Activated naive CD4-positive, alpha-beta T cell (primary cell): ENCODE measurements at regions not wholly inside any gene's neighbourhood (a gene's known extent, or its start where the extent isn't known, plus 50 kb on each side); places are given as distances from the start of the nearest gene placed in this dataset.
"Not testable (repeated sequence)": the region's sequence is repeated elsewhere in the genome, so short reads cannot be mapped to it uniquely, and the experiment has no call there.

Experiments
- DNase-seq, 4 experiments: peaks; one replicate each; lab custom pipeline; 2025; lab: John Stamatoyannopoulos, UW

DNA sequence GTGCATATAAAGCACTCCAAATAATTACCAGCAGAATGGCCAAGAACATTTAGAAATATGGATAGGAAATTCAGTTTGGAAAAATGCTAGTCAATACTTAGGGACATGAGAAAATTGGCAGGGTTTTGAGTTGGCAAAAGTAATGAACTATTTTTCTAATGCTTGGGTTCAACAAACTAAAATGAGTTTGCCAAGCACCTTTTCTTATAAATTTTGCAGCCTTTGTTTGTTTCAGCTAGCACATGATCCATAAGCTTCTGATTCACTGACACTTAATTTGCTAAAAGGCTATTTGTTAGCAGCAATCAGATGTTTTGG lies 324.8 kb downstream of the QKI start:
- no peak for DNase-seq

DNA sequence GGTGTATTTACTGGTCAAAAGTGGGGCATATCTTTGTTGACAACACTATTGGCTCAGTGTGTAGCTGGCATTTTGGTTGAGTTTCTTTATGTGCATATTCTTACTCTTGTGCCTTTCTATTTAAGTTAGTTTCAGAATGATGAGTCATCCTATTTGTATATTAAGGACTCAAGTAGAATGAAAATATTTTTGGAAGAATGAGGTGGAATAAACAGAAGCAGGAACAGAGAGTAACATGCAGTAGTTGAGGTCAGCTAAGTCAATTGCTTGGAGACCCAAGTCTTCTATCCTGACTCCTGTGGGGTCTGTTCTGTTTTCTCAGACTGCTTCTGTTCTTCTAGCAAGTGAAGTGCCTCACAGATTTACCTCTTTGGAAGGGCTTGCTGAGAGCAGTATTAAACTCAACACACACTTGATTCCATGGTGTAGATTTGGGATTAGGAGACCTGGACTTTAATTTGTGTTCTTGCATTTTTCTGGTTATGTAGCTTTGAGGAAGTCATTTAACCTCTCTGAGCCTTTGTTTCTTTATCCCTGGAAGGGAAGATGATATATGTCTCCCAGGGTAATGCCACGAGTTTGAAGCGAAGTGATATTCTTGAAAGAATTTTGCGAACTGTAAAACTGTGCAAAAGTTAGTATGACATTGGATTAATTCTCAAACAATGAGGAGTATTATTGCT lies 324.3 kb downstream of the QKI start:
- DNase-seq = no peak

DNA sequence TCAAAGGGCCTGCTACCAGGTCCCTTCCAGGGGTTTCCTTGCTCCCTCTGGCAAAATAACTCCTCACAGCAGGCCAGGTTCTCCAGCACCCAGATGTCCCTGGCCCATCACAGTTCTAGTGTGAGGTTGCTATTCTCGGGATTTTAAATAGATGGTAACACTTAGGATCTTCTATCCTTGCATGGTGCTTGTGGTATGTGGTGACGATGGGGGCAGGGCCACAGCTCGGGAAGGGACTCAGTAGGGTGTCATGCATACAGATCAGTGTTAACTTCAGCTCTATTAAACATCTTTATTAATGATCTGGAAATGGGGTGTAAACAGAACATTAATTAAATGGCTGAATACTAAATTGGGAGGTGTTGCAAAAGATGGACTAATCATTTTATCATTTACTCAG lies 323.8 kb downstream of the QKI start:
- DNase-seq = no peak

DNA sequence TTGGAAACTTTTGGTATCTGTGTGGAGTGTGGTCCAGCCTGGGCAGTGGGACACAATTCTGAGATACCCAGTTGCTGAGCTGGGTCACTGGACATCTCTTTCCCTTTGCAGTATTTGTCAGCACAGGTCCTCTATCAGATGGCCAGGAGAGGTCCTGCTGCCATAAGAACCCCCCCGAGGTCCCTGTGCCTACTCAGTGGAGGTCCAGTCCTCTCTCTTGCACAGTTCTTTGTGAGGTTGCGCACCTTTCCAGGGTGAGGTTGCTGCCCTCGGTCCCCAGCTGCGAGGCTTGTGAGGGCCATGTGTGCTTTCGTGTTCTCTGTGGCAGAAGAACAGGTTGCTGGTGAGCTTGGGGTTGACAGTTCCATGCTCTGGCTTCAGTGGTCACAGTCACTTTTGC lies 320.6 kb downstream of the QKI start:
- DNase-seq = no peak

DNA sequence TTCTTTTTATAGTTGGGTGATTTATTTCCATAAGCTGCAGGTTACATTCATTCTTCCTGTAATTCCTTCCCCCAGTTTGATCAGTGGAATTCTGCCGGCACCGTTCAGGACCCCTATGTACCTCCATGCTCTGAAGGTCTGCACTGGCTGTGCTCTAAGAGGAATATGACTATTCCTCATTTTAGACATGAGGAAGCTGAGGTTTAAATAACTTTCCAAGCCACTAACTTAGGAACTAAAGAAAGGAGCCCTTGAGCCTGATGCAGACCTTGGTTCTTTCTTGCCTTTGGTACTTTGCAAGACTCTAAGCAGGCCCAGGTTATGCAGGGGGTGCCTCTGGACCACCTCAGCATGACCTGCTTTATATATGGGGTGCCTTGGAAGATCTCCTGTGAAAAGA lies 318.5 kb downstream of the QKI start:
- DNase-seq = no peak

DNA sequence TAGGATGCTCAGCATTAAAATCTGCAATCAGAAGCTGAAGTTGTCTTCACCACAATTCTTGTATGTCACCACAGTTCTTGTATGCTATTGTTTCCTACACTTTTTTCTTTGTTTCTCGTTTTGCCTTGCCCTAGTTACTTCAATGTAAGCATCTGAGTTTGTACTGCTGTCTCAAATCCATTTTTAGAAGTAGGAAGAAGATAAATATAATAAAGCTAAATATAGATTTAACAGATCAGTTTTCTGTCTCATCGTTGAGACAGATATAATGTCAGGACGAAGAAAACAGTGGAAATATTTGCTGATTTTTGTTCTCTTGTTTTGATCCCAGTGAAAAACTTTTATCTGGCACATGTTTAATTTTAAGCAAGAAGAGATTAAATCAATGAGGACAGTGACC lies 318.0 kb downstream of the QKI start:
- DNase-seq = no peak

DNA sequence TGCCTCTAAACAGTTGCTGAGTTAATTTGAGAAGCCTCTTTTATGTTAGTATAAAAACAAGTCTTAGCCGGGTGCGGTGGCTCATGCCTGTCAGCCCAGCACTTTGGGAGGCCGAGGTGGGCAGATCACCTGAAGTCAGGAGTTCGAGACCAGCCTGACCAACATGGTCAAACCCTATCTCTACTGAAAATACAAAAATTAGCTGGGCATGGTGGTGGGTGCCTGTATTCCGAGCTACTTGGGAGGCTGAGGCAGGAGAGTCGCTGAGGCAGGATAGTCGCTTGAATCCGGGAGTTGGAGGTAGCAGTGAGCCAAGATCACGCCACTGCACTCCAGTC lies 317.5 kb downstream of the QKI start:
- not testable (repeated sequence) for DNase-seq

DNA sequence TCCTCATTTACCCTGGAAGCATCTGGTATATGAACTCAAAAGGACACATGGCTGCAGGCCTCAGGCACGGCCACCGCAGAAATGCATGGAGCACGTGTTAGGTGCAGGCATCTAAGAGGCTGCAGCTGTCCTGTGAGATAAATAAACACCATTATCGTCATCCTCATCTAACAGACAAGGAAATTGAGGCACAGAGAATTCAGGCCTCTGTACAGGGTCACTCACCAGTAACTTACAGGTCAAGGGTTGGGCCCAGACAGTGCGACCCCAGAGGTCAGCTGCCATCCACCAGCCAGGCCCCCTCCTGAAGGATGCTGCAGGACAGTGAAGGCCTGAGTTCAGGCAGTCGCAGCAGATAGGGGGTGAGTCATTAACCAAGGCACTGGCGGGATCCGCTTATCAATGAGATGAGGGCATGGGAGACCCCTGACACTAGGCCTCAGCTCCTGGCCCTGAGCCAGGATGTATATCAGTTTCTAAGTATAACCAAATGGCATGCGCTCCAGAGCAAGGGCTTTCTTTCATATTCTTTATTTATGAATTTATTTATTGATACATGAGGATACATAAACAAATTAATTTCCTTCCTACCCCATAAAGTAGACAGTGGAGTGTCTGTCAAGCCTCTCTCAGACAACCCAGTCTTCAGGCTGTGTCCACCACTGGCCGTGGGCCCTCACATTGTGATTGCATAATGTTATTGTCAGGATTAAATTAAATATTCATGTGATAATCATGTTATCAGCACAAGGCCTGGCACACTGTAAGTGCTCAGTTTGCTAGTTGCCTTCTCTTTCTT lies 316.9 kb downstream of the QKI start:
- no peak for DNase-seq

DNA sequence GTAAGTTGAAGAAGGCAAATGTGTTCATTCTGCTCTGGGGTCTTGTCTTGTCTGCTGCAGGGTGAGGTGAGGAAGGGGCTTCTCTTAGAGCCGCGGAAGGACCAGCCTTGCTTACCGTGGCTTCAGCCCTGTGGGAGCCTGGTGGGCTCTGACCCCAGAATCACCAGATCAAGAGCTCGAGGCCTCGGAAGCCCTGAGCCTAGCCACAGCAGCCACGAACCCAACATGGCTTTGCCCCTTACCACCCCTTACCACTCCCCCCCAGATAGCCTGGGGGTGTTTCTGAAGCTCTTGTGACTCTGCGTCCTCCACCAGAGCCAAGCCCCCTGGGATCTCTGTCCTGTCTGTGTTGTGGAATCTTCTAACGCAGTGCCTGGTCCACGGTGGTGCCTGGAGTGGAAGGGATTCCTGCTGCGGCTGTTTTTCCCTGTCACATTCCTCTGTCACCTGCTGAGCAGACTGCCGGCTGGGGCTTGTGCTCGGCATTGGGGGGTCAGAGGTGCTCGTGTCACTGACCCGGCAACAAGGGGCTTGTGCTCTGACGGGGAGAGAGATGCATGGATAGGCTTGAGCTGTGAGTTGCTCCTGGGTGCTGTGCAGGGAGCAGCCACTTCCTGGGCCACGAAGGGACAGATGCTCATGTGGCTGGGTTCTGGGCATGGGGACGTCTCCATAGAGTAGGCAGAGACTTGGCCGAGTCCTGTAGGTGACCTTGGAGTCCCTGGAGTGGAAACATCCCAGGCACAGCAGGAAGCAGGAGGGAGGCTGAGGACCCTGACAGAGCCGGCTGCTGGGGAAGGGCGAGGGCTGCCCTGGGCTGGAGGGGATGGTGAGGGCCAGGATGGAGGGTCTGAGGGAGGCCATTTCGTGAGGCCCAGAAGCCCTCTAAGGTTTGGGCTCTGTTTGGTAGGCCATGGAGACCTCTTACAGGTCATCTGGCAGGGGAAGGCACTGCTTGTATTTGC lies 316.0 kb downstream of the QKI start:
- DNase-seq = no peak

DNA sequence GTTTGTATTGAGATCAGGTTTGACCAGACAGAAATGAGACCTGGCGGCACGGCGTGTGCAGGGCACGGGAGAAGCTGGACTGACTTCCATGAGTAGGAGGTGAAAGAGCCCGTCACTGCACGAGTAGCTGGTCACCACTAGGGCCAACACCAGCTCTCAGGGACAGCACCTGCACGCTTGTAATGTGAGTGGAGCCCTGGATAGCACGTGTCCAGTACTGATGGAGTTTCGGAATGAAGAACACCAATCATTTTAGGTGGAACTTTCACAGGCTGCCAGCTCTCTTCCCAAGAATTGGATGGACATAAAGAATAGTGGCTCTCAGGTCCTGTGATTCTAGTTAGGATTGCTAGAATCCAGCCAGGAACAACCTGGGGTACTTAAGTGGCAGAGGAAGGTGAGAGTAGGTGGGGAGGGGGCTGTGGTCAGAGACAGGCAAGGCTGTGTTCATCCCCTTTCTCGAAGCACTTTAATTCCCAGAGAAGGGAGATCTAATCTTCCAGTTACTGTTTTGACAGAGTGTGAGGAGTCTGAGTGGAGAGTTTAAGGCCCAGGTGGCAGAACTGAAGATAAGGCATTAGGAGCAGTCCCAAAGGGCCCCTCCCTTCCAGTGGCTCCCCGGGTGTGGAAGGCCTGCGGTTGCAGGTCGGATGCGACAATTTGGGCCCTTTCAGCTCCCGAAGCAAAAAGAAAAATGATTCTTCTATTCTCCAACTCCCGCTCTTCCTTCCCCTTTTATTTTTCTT lies 314.8 kb downstream of the QKI start:
- DNase-seq = no peak

DNA sequence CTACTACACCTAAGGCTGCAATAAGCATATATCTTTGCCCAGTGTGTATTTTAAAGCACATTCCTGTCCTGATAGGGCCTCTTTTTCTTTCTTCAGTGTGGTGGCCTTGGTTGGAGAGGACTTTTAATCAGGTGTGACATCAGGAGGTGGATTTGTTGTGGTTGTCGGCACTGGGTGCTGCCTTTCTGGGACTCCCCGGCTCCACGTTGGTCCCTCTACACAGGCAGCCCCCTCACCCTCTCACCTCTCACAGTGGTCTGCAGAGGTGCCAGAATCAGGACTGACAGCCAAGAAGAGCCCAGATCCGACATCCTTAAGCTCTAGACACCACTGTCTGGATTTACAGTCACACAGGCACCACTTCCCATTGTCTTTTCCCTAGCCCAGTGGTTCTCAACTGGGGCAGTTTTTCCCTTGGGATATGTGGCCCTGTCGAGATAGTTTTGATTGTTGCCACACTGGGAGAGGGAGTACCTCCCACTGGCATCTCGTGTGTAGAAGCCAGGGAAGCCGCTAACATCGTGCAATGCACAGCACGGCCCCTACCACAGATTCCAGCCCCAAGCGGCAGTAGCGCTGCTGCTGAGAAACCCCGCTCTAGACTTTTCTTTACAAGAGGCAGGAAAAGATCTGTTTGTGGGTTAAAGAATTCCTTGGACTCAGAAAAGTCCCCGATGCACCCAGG lies 314.1 kb downstream of the QKI start:
- no peak for DNase-seq

DNA sequence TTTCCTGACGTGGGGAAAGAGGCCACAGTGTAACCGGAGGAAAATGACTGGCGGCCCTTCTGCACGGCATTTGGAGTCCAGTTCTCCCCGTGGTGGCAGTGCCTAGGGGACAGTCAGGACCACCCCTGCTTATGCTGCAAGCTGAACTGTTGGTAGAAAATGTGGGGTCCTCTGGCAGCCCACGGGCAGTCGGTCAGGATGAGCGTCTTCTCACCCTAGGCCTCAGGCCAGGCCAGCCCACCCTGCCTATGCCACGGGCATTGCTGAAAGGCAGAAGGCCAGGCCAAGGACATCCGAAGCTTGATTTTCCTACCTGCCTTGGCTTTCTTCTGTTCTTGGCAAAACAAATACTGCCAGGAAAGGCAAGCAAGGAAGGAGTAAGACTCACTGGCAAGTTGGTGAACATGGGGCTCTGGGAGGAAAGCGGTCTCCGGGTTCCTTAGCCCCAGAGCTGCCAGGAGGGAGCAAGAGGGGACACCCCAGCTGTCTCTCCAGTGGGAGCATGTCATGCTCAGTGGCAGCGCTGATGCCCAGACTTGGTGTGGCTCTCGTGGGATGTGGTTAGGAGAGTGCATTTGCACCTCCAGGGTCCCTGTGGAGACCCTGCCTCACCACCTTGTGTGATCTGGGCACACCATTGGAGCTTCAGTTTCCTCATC lies 311.6 kb downstream of the QKI start:
- DNase-seq = no peak

DNA sequence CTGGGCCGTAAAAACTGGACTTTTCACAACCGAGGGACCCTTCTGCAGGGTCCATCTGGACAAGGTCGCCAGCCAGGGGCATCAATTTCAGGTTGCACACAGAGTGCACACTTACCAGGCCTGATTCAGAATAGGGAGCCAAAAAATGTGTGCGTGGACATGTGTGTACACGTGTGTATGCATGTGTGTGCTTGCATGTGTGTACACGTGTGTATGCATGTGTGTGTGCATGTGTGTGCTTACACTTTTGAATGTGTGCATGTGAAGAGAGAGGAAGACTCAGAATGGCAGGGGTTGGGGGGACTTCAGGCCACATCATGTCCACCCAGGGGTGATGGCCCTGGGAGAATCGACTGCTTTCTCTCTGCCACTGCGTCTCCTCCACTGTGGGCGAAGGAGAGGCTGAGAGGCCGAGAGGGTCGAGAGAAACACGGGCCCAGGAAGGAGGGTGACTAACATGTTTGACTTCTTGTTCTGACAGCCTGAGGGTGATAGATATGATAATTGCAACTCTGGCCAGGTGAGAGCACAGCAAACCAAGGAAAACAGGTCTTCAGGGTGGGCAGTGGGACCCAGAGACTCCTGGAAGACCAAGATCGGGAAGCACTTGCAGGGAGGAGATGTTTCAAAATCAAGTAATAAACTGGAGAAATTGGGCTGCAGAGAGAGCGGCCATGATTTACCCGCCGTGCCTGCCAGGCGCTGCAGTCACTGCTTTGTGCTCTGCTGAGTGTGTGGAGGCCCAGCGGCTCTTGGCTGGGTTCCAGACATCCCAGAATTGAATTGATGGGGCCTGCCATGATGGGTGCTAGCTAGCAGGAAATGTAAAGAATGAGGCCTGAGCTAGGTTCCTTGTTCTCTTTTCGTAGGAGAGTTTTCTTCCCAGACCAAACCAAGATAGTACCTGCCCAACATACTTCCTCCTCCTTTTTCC lies 310.8 kb downstream of the QKI start:
- DNase-seq = no peak

DNA sequence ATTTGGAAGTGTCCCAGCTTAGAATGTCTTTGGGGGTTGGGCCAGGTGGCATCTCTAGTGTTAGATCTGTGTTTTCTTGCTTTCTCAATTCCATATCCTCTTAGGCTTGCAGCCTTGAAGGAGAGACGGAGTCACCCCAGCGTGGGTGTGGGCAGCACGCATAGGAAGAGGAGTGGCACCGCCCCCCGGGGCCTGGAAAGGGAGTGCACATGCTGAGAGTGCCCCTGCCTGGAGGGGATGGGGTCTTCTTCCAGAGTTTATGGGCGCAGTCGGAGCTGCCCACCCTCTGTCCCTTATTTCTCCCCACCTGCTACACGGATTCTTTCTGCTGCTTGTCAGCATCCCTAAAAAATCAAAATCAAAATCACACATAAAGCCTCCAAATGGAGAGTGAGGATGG lies 309.7 kb downstream of the QKI start:
- DNase-seq = no peak

DNA sequence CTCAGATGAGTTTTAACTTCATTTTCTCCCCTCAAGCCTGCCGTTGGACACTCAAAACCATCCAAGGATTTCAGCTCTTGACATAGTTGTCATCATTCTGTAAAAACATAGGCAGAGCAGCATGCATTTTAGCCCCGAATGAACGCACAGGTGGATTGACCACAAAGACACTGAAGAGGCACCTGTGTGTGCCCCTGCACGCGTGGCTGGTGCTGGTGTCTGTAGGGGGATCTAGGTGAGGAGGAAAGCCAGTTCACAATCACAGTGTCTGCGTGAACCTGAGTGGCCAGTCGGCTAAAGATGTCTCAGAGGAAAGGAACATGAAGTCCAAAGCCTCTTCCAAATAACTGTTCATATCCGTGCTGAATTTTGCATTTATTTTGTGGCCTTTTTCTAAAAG lies 309.2 kb downstream of the QKI start:
- DNase-seq = no peak

DNA sequence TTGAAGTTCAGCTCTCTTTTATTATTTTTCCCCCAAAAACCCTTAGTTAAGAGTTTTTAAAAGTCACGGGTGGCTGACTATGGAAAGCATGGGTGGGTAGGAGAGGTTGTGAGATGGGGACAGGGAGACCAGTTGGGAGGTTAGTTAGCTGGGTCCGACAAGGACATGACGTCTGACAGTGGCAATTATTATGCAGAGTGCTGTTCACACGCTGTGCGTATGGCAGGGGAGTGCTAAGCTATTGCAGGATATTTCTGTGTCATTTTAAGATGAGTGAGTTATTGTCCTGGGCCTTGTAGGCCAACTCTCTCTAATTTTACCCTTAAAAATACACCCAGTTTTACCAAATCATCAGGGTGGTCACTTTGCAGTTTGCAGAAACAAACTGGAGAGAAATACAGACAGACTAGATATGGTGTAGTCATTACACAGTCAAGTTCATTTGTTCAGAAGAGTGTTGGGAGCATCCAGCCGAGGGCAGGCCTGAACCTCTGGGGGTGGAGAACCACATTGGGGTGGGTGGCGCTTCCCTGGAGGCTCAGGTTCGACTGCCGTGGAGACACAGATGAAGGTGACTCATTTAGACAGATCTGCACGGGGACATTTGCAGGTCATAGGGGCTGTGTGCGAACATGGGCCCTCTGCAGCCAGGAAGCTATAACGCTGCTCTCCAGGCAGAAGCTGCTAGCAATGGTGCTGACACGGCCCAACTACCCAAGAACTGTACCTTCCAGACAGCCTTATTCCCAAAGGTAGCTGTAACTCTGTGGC lies 307.6 kb downstream of the QKI start:
- no peak for DNase-seq

DNA sequence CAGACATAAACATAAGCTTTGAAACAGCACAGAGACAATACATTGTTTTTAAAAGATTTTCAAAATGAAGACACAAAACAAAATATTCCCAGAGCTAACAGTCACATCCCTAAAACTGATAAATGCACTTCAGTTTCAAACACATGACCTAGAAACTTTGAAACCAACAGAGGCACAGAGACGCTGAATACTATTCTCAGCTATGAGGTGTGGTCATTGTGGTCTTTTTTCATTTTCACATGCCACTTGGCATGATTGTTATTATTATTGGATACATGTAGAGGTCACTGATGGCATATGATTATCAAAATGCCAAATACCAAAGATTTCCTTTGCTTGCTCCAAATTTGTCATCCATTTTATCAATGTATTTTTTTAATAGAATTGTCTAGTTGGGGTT lies 306.9 kb downstream of the QKI start:
- no peak for DNase-seq

DNA sequence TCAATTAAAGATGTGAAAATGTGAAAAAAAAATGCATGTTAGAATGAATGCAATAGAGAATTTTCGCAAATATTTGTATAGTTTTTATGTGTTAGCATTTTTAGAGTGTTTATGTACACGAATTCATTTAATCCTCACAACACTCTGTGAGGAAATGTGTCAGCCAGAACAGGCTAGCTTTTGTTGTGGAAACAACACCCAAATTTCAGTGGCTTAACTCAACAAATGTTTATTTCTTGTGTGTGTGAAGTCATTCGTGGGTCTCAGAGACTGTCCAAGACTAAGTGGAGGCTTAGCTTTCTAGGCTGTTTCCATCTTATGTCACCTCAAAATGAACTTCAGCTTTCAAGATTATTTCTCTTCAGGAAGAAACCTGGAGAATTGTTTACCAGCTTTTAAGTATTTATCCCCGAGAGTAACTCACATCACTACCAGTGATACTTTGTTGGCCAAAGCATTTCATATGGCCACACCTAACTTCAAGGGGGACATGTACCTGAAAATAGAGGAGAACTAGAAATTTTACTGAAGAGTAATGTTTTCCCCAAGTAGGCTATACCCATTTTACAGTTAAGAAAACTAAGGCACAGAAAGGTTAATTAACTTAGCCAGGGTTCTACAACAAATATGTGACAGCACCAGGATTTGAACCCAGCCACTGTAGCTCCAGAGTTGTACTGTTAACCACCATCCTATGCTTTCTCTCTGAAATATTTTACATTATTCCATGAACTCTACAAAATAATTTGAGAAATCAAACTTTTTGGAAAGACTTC lies 306.1 kb downstream of the QKI start:
- DNase-seq = no peak
